H9 (cell line): ENCODE measurements at regions not wholly inside any gene's neighbourhood (a gene's known extent, or its start where the extent isn't known, plus 50 kb on each side); places are given as distances from the start of the nearest gene placed in this dataset.

ENCODE experiments used
- DNase-seq: peaks from one replicate; pipeline ENCODE4 v3.0.0-alpha.2; 2017
- H2AFZ ChIP-seq: one replicate; pipeline ENCODE4 v1.6.1; 2013; ENCODE audit warnings: mild to moderate bottlenecking, low read length, control low read depth, moderate library complexity
- H2AK5ac ChIP-seq: 2 replicates; pipeline ENCODE4 v1.6.1; 2013; ENCODE audit warnings: low read length, control low read depth, mixed read lengths; ENCODE audit not compliant: insufficient read length
- H2BK120ac ChIP-seq: one replicate; pipeline ENCODE4 v1.6.1; 2013; ENCODE audit warnings: low read depth, mild to moderate bottlenecking, low read length, control low read depth, inconsistent platforms; ENCODE audit not compliant: poor library complexity, severe bottlenecking
- H2BK12ac ChIP-seq: 2 replicates; pipeline ENCODE4 v1.6.1; 2013; ENCODE audit warnings: low read length, control low read depth, mixed read lengths, low read depth; ENCODE audit not compliant: insufficient read length
- H2BK15ac ChIP-seq: 2 replicates; pipeline ENCODE4 v1.6.1; 2013; ENCODE audit warnings: low read depth, low read length, control low read depth
- H2BK20ac ChIP-seq: one replicate; pipeline ENCODE4 v1.6.1; 2013; ENCODE audit warnings: low read depth, mild to moderate bottlenecking, low read length, control low read depth, inconsistent platforms; ENCODE audit not compliant: poor library complexity, severe bottlenecking
- H2BK5ac ChIP-seq: 2 replicates; pipeline ENCODE4 v1.6.1; 2013; ENCODE audit warnings: low read length, control low read depth, mixed read lengths; ENCODE audit not compliant: insufficient read length
- H3K14ac ChIP-seq: 2 replicates; pipeline ENCODE4 v1.6.1; 2013; ENCODE audit warnings: low read length, control low read depth; ENCODE audit not compliant: insufficient read depth
- H3K18ac ChIP-seq: 2 replicates; pipeline ENCODE4 v1.6.1; 2013; ENCODE audit warnings: low read depth, mild to moderate bottlenecking, mixed read lengths, low read length, control low read depth; ENCODE audit not compliant: insufficient read length
- H3K23ac ChIP-seq: 2 replicates; pipeline ENCODE4 v1.6.1; 2013; ENCODE audit warnings: low read length, control low read depth, mixed read lengths, low read depth; ENCODE audit not compliant: insufficient read length
- H3K23me2 ChIP-seq: 2 replicates; pipeline ENCODE4 v1.6.1; 2013; ENCODE audit warnings: low read depth, mild to moderate bottlenecking, mixed read lengths, low read length, control low read depth; ENCODE audit not compliant: insufficient read length, poor library complexity, severe bottlenecking
- H3K27ac ChIP-seq: 2 replicates; pipeline ENCODE4 v1.5.1; 2013; ENCODE audit warnings: low read length, control low read depth, mixed read lengths, low read depth; ENCODE audit not compliant: insufficient read length
- H3K27me3 ChIP-seq: 2 replicates; pipeline ENCODE4 v1.6.1; 2013; ENCODE audit warnings: low read length, control low read depth, inconsistent platforms; ENCODE audit not compliant: insufficient read depth
- H3K4ac ChIP-seq: 2 replicates; pipeline ENCODE4 v1.6.1; 2013; ENCODE audit warnings: low read depth, mild to moderate bottlenecking, control low read depth, inconsistent platforms, low read length, moderate library complexity
- H3K4me1 ChIP-seq: 2 replicates; pipeline ENCODE4 v1.6.1; 2013; ENCODE audit warnings: low read length, control low read depth, inconsistent platforms; ENCODE audit not compliant: insufficient read depth
- H3K4me2 ChIP-seq: 2 replicates; pipeline ENCODE4 v1.6.1; 2013; ENCODE audit warnings: low read length, control low read depth, mixed read lengths; ENCODE audit not compliant: insufficient read length, insufficient read depth
- H3K56ac ChIP-seq: 2 replicates; pipeline ENCODE4 v1.6.1; 2013; ENCODE audit warnings: low read depth, mild to moderate bottlenecking, mixed read lengths, low read length, control low read depth; ENCODE audit not compliant: insufficient read length
- H3K79me1 ChIP-seq: 2 replicates; pipeline ENCODE4 v1.6.1; 2013; ENCODE audit warnings: low read depth, mild to moderate bottlenecking, moderate library complexity, low read length, control low read depth, inconsistent platforms; ENCODE audit not compliant: insufficient read depth, poor library complexity, severe bottlenecking
- H3K79me2 ChIP-seq: 2 replicates; pipeline ENCODE4 v1.6.1; 2013; ENCODE audit warnings: low read length, control low read depth, inconsistent platforms; ENCODE audit not compliant: insufficient read depth
- H3K9ac ChIP-seq: 2 replicates; pipeline ENCODE4 v1.6.1; 2013; ENCODE audit warnings: low read length, control low read depth, mixed read lengths; ENCODE audit not compliant: insufficient read length; ENCODE audit errors: extremely low read depth
- H3K9me3 ChIP-seq: one replicate; pipeline ENCODE4 v1.6.1; 2013; ENCODE audit warnings: low read depth, low read length, inconsistent platforms; ENCODE audit not compliant: control insufficient read depth
- H3T11ph ChIP-seq: one replicate; pipeline ENCODE4 v1.6.1; 2013; ENCODE audit warnings: mild to moderate bottlenecking, low read length, control low read depth, inconsistent platforms
- H4K20me1 ChIP-seq: one replicate; pipeline ENCODE4 v1.6.1; 2013; ENCODE audit not compliant: control insufficient read depth, insufficient read length, insufficient read depth
- H4K5ac ChIP-seq: 2 replicates; pipeline ENCODE4 v1.6.1; 2013; ENCODE audit warnings: low read depth, mild to moderate bottlenecking, mixed read lengths, low read length, control low read depth; ENCODE audit not compliant: insufficient read length
- H4K8ac ChIP-seq: replicated peaks from 2 replicates; pipeline ENCODE4 v1.6.1; 2013; ENCODE audit warnings: low read length, control low read depth, mixed read lengths, low read depth; ENCODE audit not compliant: insufficient read length
- H4K91ac ChIP-seq: 2 replicates; pipeline ENCODE4 v1.6.1; 2013; ENCODE audit warnings: low read depth, mild to moderate bottlenecking, moderate library complexity, mixed read lengths, low read length, control low read depth; ENCODE audit not compliant: insufficient read length
- H3K27ac Mint-ChIP-seq, 3 experiments: 2 replicates in 2 of 3; 3 replicates in 1 of 3; pipeline ENCODE4 v1.8.0; 2020 to 2021; ENCODE audit warnings: mixed read lengths in 3 of 3, mild to moderate bottlenecking in 1 of 3, moderate library complexity in 1 of 3
- H3K27me3 Mint-ChIP-seq: 2 replicates; pipeline ENCODE4 v1.8.0; 2021; ENCODE audit warnings: low read depth, mild to moderate bottlenecking, moderate library complexity, mixed read lengths
- H3K36me3 Mint-ChIP-seq, 3 experiments: 2 replicates in 2 of 3; 3 replicates in 1 of 3; pipeline ENCODE4 v1.8.0; 2020 to 2021; ENCODE audit warnings: low read depth in 3 of 3, mixed read lengths in 3 of 3; ENCODE audit not compliant: insufficient read depth in 1 of 3
- H3K4me1 Mint-ChIP-seq, 2 experiments: 2 replicates each; pipeline ENCODE4 v1.8.0; 2020; ENCODE audit warnings: mixed read lengths in 2 of 2
- H3K4me3 Mint-ChIP-seq, 2 experiments: 2 replicates in 1 of 2; 3 replicates in 1 of 2; pipeline ENCODE4 v1.8.0; 2020 to 2021; ENCODE audit warnings: mild to moderate bottlenecking in 2 of 2, mixed read lengths in 2 of 2, moderate library complexity in 1 of 2
- H3K9me3 Mint-ChIP-seq, 2 experiments: 2 replicates in 1 of 2; 3 replicates in 1 of 2; pipeline ENCODE4 v1.8.0; 2020; ENCODE audit warnings: mild to moderate bottlenecking in 2 of 2, mixed read lengths in 2 of 2, moderate library complexity in 1 of 2
- CTCF ChIP-seq: fragments of 200-600 bp; sonication (generic); conservative IDR thresholded peaks from 3 replicates; pipeline ENCODE4 v1.8.0; 2021; ENCODE audit warnings: antibody characterized with exemption, mild to moderate bottlenecking
- WGBS: extraction: QIAGEN DNeasy Blood & Tissue Kit; methylation state at CpG from one replicate; pipeline ENCODE4 v1.1.7; 2013; ENCODE audit warnings: missing lambda C conversion rate, low lambda C conversion rate, mixed read lengths; ENCODE audit not compliant: insufficient read length; ENCODE audit errors: extremely low coverage; 5-methylcytosine and 5-hydroxymethylcytosine counted together

GRCh38 chr21:16320110-16320509 lies 590.3 kb downstream of the USP25 start:
- Histone ChIP-seq H3K4me1 (no peaks in the 10 kb centered on the region; the same call in 1 of the 2 replicates), H3K23me2 (no peaks in the 10 kb centered on the region), H3K79me2 (no peaks in the 10 kb centered on the region), H3K56ac (no peak overlapping the region), H3K18ac (no peak overlapping the region), H3K9me3 (no peaks in the 10 kb centered on the region), H4K8ac (no peak overlapping the region), H3K27ac (no peak overlapping the region), H2AFZ (no peak overlapping the region), H3K23ac (no peak overlapping the region), H2BK120ac (no peak overlapping the region), H3K4me2 (no peak overlapping the region), H3K4ac (no peak overlapping the region), H2BK5ac (no peak overlapping the region), H3K79me1 (no peaks in the 10 kb centered on the region), H3K14ac (no peak overlapping the region), H4K5ac (no peak overlapping the region), H2BK20ac (no peak overlapping the region), H2BK15ac (no peak overlapping the region), H4K20me1 (no peaks in the 10 kb centered on the region), H4K91ac (no peak overlapping the region), H3T11ph (no peak overlapping the region), H2AK5ac (no peak overlapping the region), H3K27me3 (no peaks in the 10 kb centered on the region), H3K9ac (no peak overlapping the region), H2BK12ac (no peak overlapping the region)
- H3K27me3 Mint-ChIP-seq = no peaks in the 10 kb centered on the region; the same call in 1 of the 2 replicates
- H3K9me3 Mint-ChIP-seq = no peaks in the 10 kb centered on the region; a peak in 1 of 5 replicates
- no peak for TF ChIP-seq CTCF
- H3K4me1 Mint-ChIP-seq = peaks cover 12 to 26% of the 10 kb centered on the region in 2 experiments
- H3K36me3 Mint-ChIP-seq = no peaks in the 10 kb centered on the region
- no CpG with 5 or more reads among the region's 1 CpG for WGBS
- DNase-seq = no peak
- no peak overlapping the region for H3K4me3 Mint-ChIP-seq
- H3K27ac Mint-ChIP-seq = no peak overlapping the region
